HL-60 (cell line): ENCODE measurements at regions not wholly inside any gene's neighbourhood (a gene's known extent, or its start where the extent isn't known, plus 50 kb on each side); places are given as distances from the start of the nearest gene placed in this dataset.

Experiments used
- DNase-seq, 2 experiments: peaks; one replicate each; pipeline ENCODE4 v3.0.0-alpha.2; 2010 to 2020; ENCODE audit warnings: low read depth in 1 of 2, low spot score in 1 of 2
- H3K27ac ChIP-seq: fragments of 250-450 bp; sonication (Bioruptor Pico); replicated peaks from 2 replicates; pipeline ENCODE4 v1.5.1; 2020; ENCODE audit warnings: mild to moderate bottlenecking, moderate library complexity
- H3K27me3 ChIP-seq: fragments of 250-450 bp; sonication (Bioruptor Pico); 2 replicates; pipeline ENCODE4 v1.5.1; 2021; ENCODE audit warnings: mild to moderate bottlenecking, moderate library complexity; ENCODE audit not compliant: insufficient read depth, poor library complexity, severe bottlenecking
- H3K4me3 ChIP-seq: replicated peaks from 2 replicates; pipeline ENCODE4 v1.5.1; 2011; ENCODE audit warnings: mild to moderate bottlenecking, control low read depth, low read length; ENCODE audit not compliant: insufficient read depth
- GABPA ChIP-seq: IDR thresholded peaks from 2 replicates; pipeline ENCODE4 v1.6.1; 2012; ENCODE audit warnings: low read depth
- POLR2AphosphoS5 ChIP-seq: IDR thresholded peaks from 2 replicates; pipeline ENCODE4 v1.6.1; 2012; ENCODE audit warnings: low read depth
- REST ChIP-seq: IDR thresholded peaks from 2 replicates; pipeline ENCODE4 v1.6.1; 2012; ENCODE audit warnings: low read depth; ENCODE audit not compliant: insufficient replicate concordance
- SPI1 ChIP-seq: IDR thresholded peaks from 2 replicates; pipeline ENCODE4 v1.6.1; 2012; ENCODE audit warnings: low read depth, mild to moderate bottlenecking, borderline replicate concordance
- TF ChIP-seq, protein P1 (sequence below): IDR thresholded peaks from one replicate; pipeline ENCODE4 v1.5.1; 2011; ENCODE audit warnings: low read length, control low read depth, inconsistent platforms; ENCODE audit not compliant: insufficient read depth

GRCh38 chr7:17236603-17237002 is 61.8 kb upstream of the AHR start:
- Histone ChIP-seq H3K27me3 (no peaks in the 10 kb centered on the region), H3K27ac (no peak overlapping the region)
- no peak for DNase-seq

GRCh38 chr7:17239046-17239445 is 59.4 kb upstream of the AHR start:
- DNase-seq = no peak
- no peaks in the 10 kb centered on the region for H3K27me3 ChIP-seq
- no peak overlapping the region for H3K4me3 ChIP-seq
- no peak for TF ChIP-seq POLR2AphosphoS5
- TF ChIP-seq, protein P1, sequence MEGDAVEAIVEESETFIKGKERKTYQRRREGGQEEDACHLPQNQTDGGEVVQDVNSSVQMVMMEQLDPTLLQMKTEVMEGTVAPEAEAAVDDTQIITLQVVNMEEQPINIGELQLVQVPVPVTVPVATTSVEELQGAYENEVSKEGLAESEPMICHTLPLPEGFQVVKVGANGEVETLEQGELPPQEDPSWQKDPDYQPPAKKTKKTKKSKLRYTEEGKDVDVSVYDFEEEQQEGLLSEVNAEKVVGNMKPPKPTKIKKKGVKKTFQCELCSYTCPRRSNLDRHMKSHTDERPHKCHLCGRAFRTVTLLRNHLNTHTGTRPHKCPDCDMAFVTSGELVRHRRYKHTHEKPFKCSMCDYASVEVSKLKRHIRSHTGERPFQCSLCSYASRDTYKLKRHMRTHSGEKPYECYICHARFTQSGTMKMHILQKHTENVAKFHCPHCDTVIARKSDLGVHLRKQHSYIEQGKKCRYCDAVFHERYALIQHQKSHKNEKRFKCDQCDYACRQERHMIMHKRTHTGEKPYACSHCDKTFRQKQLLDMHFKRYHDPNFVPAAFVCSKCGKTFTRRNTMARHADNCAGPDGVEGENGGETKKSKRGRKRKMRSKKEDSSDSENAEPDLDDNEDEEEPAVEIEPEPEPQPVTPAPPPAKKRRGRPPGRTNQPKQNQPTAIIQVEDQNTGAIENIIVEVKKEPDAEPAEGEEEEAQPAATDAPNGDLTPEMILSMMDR = no peak
- TF ChIP-seq SPI1 = no peak
- TF ChIP-seq GABPA = no peak
- TF ChIP-seq REST = no peak
- no peak overlapping the region for H3K27ac ChIP-seq

More at GRCh38 chr7:17236603-17237002, 61.8 kb upstream of the AHR start:
- TF ChIP-seq GABPA (no peak), POLR2AphosphoS5 (no peak), REST (no peak), SPI1 (no peak)
- TF ChIP-seq, protein P1 = no peak
- no peak overlapping the region for H3K4me3 ChIP-seq

DNA sequence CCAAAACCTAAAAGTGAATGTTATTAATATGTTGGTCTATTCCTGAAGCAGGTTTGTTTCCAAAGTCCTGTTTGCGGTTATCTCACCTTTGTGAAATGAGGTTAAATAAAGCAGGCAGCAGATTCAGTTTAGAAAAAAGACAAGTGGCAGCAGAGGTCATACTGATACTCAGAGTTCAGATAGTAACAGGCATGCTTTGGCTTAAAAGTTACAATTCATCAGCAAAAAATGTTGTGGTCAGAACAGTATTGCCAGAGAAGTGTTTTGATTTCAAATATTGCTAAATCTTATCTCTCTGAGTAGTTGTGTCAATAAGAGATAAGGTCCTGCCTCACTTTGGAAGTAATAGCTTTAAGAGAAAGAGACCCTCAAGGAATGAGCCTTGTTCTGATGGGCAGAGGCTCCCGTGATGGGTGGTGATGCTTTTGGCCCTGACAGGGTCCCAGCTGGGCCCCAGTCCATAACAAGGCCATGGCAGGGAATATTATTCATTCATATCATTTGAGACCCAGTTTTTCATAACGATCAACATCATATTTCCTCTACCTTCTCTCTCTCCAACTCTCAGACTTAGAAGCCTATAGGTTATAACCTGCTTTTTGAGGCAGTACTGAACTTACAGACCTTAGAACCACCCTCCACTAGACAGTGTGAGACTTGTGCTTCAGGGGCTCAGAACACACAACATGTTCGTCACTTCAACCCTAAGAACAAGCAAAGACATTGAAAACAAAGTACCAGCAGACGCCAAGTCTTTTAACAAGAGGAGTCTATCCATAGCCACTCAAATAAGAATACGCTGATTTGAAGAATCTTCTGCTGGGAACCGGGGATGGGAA is 58.5 kb upstream of the AHR start:
- no peak overlapping the region for H3K4me3 ChIP-seq
- TF ChIP-seq GABPA (no peak), POLR2AphosphoS5 (no peak), SPI1 (no peak), REST (no peak)
- TF ChIP-seq, protein P1 = no peak
- no peak overlapping the region for H3K27ac ChIP-seq
- H3K27me3 ChIP-seq = no peaks in the 10 kb centered on the region
- DNase-seq = no peak
